HepG2 (cell line): ENCODE measurements at regions not wholly inside any gene's neighbourhood (a gene's known extent, or its start where the extent isn't known, plus 50 kb on each side); places are given as distances from the start of the nearest gene placed in this dataset.
A peak's percentile ranks its signal among the peaks of the same experiment; 100 is the strongest.

Experiments used
- ATAC-seq: fragments of 200-7000 bp; cut with Tn5 transposase; 3 replicates; pipeline ENCODE4 v1.9.1; 2020; ENCODE audit warnings: mild to moderate bottlenecking, moderate library complexity
- BruUV-seq: library from RNA; stranded (reverse); fragments of 400-500 nt; replicated peaks from 2 replicates; lab custom pipeline; 2021; lab: Mats Ljungman, UMichigan
- CTCF ChIA-PET: fragments of 300-600 bp; formaldehyde crosslinking; extraction: SDS; loops from one replicate; lab custom pipeline; 2021; ENCODE audit warnings: low total read pairs, inconsistent platforms, low intra/inter-chr PET ratio; lab: Yijun Ruan, JAX
- POLR2A ChIA-PET: fragments of 350-600 bp; sonication (Branson Sonifier 250); formaldehyde crosslinking; loops from one replicate; lab custom pipeline; 2020; ENCODE audit warnings: antibody characterized with exemption, inconsistent platforms; lab: Yijun Ruan, JAX
- DNase-seq: peaks from one replicate; pipeline ENCODE4 v3.0.0-alpha.2; 2015; ENCODE audit warnings: low spot score
- FAIRE-seq: peaks from 3 replicates; lab custom pipeline; 2011; peaks lifted over from hg19 to GRCh38; lab: Jason Lieb, UNC
- H2AFZ ChIP-seq: one replicate; pipeline ENCODE4 v1.6.1; 2011; ENCODE audit warnings: low read length, inconsistent platforms
- H3K27ac ChIP-seq: fragments of 300-600 bp; 3 replicates; pipeline ENCODE4 v1.8.0; 2011; ENCODE audit warnings: mixed run types, mild to moderate bottlenecking, mixed read lengths, low read length, inconsistent platforms; ENCODE audit not compliant: insufficient read depth; ENCODE audit errors: extremely low read length
- H3K27me3 ChIP-seq, 2 experiments: fragments of 200-600 bp in 1 of 2; 2 replicates in 1 of 2; 3 replicates in 1 of 2; pipeline versions ENCODE4 v1.6.0 to v1.8.0; 2011; ENCODE audit warnings: low read length in 2 of 2, mild to moderate bottlenecking in 2 of 2, moderate library complexity in 2 of 2, inconsistent platforms in 1 of 2; ENCODE audit not compliant: insufficient read depth in 2 of 2, control insufficient read depth in 1 of 2
- H3K36me3 ChIP-seq, 2 experiments: fragments of 200-600 bp in 1 of 2; replicated peaks in 1 of 2; 2 replicates in 1 of 2; 3 replicates in 1 of 2; pipeline versions ENCODE4 v1.5.1 to v1.8.0; 2011; ENCODE audit warnings: low read length in 2 of 2, inconsistent platforms in 1 of 2; ENCODE audit not compliant: insufficient read depth in 2 of 2, control insufficient read depth in 1 of 2
- H3K4me1 ChIP-seq: 2 replicates; pipeline ENCODE4 v1.5.1; 2012; ENCODE audit warnings: low read length, inconsistent platforms; ENCODE audit not compliant: insufficient read depth
- H3K4me2 ChIP-seq: 2 replicates; pipeline ENCODE4 v1.6.0; 2011; ENCODE audit warnings: low read depth, low read length, inconsistent platforms
- H3K4me3 ChIP-seq, 3 experiments: fragments of 200-600 bp in 1 of 3; sonication (generic), shearing (Covaris generic) in 1 of 3; replicated peaks in 1 of 3; 2 replicates each; pipeline ENCODE4 v1.5.1; 2011 to 2016; ENCODE audit warnings: low read length in 3 of 3, inconsistent platforms in 2 of 3, low read depth in 2 of 3, mild to moderate bottlenecking in 2 of 3, control low read depth in 1 of 3, mixed read lengths in 1 of 3; ENCODE audit not compliant: insufficient read depth in 1 of 3
- H3K79me2 ChIP-seq: one replicate; pipeline ENCODE4 v1.6.1; 2011; ENCODE audit warnings: low read length, inconsistent platforms; ENCODE audit not compliant: insufficient read depth
- H3K9ac ChIP-seq: 2 replicates; pipeline ENCODE4 v1.6.0; 2011; ENCODE audit warnings: mild to moderate bottlenecking, low read depth, low read length, inconsistent platforms; ENCODE audit not compliant: insufficient read depth
- H3K9me3 ChIP-seq: 2 replicates; pipeline ENCODE4 v1.5.1; 2012; ENCODE audit warnings: mild to moderate bottlenecking, low read length
- H4K20me1 ChIP-seq: 2 replicates; pipeline ENCODE4 v1.6.0; 2011; ENCODE audit warnings: inconsistent platforms, mild to moderate bottlenecking, low read length, moderate library complexity; ENCODE audit not compliant: insufficient read depth
- RAD21 ChIP-seq: fragments of 450-650 bp; formaldehyde crosslinking; IDR thresholded peaks from 2 replicates; pipeline ENCODE4 v1.5.0; 2020; ENCODE audit warnings: mild to moderate bottlenecking
- SMC3 ChIP-seq: IDR thresholded peaks from 2 replicates; pipeline ENCODE4 v1.6.1; 2011; ENCODE audit warnings: low read length, improper control_type of control experiment
- STAG1 ChIP-seq: sonication (generic); formaldehyde crosslinking; IDR thresholded peaks from 2 replicates; pipeline ENCODE4 v1.4.0; 2020; ENCODE audit warnings: missing genetic modification reagents
- WGBS: methylation state at CpG from one replicate; pipeline ENCODE4 v1.1.6; 2017; ENCODE audit warnings: low lambda C conversion rate; 5-methylcytosine and 5-hydroxymethylcytosine counted together
- in situ Hi-C: cut with HindIII; loops from 2 replicates; pipeline ENCODE4 v1.10.0; 2017; ENCODE audit warnings: low pct_unique_long_range_greater_than_20kb; ENCODE audit not compliant: extremely low pct_ligation_motif_present
- intact Hi-C: fragments of 100-400 bp; cut with micrococcal nuclease; formaldehyde crosslinking; loops from one replicate; pipeline ENCODE4 v1.10.0; 2022; ENCODE audit not compliant: unreplicated experiment
- TF ChIP-seq, protein P1 (sequence below): sonication (generic); formaldehyde crosslinking; IDR thresholded peaks from 2 replicates; pipeline ENCODE4 v1.5.0; 2020; ENCODE audit warnings: mild to moderate bottlenecking, missing genetic modification reagents, moderate library complexity
- TF ChIP-seq, protein P2 (sequence below): IDR thresholded peaks from 2 replicates; pipeline ENCODE4 v1.6.1; 2016; ENCODE audit warnings: low read depth, control low read depth
- TF ChIP-seq, protein P3 (sequence below): sonication (generic); formaldehyde crosslinking; conservative IDR thresholded peaks from 2 replicates; pipeline ENCODE4 v1.4.0; 2020; ENCODE audit warnings: missing genetic modification reagents

DNA sequence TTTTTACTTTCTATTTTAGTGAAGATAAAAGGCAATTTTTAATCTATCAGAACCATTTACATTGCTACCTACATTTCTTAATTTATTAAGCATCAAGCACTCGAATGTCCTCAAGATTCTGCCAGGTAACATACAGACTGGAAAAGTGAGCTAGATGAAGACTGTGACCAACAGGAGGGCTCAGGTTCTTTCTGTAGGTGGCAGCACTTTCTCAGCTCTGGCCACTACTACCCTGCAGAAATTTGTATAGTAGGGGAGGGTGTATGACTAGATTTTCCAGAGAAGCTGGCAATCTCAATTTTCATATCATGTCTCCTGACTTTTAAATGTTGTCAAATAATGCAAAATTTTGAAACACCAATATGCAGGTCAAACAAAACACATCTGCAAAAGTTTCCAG lies 165.0 kb upstream of the SUCLG2 start:
- CTCF ChIA-PET = no interaction called here
- 0% methylated on average over 1 of the region's 1 CpG for WGBS
- FAIRE-seq = peak; percentile 40

More for the DNA sequence above, 165.0 kb upstream of the SUCLG2 start:
- in situ Hi-C loops = no loop called here
- intact Hi-C loops = loop anchor here (5.0 kb wide), 1 partner anchor 848 kb away; no protein-coding TSS in a partner anchor
- H3K9ac ChIP-seq = no peak overlapping the region
- no peaks in the 10 kb centered on the region for H3K36me3 ChIP-seq
- H3K4me3 ChIP-seq = no peak overlapping the region
- ATAC-seq (peak; percentile 83), DNase-seq (no peak)
- no peak overlapping the region for H2AFZ ChIP-seq
- no peaks in the 10 kb centered on the region for H3K9me3 ChIP-seq
- TF ChIP-seq RAD21 (0 out of 2 replicates have a peak, but pooled peaks have one; percentile 16), STAG1 (peak; percentile 63), SMC3 (peak; percentile 47; the same call in 1 of the 2 replicates)
- TF ChIP-seq, protein P1, sequence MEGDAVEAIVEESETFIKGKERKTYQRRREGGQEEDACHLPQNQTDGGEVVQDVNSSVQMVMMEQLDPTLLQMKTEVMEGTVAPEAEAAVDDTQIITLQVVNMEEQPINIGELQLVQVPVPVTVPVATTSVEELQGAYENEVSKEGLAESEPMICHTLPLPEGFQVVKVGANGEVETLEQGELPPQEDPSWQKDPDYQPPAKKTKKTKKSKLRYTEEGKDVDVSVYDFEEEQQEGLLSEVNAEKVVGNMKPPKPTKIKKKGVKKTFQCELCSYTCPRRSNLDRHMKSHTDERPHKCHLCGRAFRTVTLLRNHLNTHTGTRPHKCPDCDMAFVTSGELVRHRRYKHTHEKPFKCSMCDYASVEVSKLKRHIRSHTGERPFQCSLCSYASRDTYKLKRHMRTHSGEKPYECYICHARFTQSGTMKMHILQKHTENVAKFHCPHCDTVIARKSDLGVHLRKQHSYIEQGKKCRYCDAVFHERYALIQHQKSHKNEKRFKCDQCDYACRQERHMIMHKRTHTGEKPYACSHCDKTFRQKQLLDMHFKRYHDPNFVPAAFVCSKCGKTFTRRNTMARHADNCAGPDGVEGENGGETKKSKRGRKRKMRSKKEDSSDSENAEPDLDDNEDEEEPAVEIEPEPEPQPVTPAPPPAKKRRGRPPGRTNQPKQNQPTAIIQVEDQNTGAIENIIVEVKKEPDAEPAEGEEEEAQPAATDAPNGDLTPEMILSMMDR (CRISPR knock-in tag) = peak; percentile 58
- TF ChIP-seq, protein P2, sequence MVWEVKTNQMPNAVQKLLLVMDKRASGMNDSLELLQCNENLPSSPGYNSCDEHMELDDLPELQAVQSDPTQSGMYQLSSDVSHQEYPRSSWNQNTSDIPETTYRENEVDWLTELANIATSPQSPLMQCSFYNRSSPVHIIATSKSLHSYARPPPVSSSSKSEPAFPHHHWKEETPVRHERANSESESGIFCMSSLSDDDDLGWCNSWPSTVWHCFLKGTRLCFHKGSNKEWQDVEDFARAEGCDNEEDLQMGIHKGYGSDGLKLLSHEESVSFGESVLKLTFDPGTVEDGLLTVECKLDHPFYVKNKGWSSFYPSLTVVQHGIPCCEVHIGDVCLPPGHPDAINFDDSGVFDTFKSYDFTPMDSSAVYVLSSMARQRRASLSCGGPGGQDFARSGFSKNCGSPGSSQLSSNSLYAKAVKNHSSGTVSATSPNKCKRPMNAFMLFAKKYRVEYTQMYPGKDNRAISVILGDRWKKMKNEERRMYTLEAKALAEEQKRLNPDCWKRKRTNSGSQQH = no peak
- TF ChIP-seq, protein P3, sequence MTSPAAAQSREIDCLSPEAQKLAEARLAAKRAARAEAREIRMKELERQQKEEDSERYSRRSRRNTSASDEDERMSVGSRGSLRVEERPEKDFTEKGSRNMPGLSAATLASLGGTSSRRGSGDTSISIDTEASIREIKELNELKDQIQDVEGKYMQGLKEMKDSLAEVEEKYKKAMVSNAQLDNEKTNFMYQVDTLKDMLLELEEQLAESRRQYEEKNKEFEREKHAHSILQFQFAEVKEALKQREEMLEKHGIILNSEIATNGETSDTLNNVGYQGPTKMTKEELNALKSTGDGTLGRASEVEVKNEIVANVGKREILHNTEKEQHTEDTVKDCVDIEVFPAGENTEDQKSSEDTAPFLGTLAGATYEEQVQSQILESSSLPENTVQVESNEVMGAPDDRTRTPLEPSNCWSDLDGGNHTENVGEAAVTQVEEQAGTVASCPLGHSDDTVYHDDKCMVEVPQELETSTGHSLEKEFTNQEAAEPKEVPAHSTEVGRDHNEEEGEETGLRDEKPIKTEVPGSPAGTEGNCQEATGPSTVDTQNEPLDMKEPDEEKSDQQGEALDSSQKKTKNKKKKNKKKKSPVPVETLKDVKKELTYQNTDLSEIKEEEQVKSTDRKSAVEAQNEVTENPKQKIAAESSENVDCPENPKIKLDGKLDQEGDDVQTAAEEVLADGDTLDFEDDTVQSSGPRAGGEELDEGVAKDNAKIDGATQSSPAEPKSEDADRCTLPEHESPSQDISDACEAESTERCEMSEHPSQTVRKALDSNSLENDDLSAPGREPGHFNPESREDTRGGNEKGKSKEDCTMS (CRISPR knock-in tag) = no peak
- no peaks in the 10 kb centered on the region for H4K20me1 ChIP-seq
- no peak overlapping the region for H3K27ac ChIP-seq
- POLR2A ChIA-PET = no interaction called here
- no TSS peak for BruUV-seq
- H3K4me1 ChIP-seq = no peaks in the 10 kb centered on the region
- no peak overlapping the region for H3K4me2 ChIP-seq
- no peaks in the 10 kb centered on the region for H3K79me2 ChIP-seq
- no peaks in the 10 kb centered on the region for H3K27me3 ChIP-seq
